HG03378 (cell line): ENCODE measurements at regions not wholly inside any gene's neighbourhood (a gene's known extent, or its start where the extent isn't known, plus 50 kb on each side); places are given as distances from the start of the nearest gene placed in this dataset.

Experiments used
- ATAC-seq: cut with Tn5 transposase; IDR thresholded peaks from one replicate; pipeline ENCODE4 v1.9.1; 2021; ENCODE audit warnings: mild to moderate bottlenecking, moderate library complexity; ENCODE audit not compliant: unreplicated experiment

DNA sequence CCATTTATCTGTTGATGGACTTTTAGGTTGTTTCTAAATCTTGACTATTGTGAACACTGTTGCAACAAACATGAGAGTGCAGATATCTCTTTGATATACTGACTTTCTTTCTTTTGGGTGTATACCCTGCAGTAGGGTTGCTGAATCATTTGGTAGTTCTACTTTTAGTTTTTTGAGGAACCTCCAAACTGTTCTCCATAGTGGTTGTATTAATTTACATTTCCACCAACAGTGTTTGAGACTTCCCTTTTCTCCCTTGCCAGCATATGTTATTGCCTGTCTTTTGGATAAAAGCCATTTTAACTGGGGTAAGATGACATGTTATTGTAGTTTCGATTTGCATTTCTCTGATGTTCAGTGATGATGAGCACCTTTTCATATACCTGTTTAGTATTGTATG, 330.0 kb downstream of the DDX10 start:
- no peak for ATAC-seq

- no peak for ATAC-seq
Measured at GRCh38 chr11:108997826-108998225, 333.0 kb downstream of the DDX10 start.

GRCh38 chr11:109000531-109000930, 335.7 kb downstream of the DDX10 start:
- no peak for ATAC-seq

DNA sequence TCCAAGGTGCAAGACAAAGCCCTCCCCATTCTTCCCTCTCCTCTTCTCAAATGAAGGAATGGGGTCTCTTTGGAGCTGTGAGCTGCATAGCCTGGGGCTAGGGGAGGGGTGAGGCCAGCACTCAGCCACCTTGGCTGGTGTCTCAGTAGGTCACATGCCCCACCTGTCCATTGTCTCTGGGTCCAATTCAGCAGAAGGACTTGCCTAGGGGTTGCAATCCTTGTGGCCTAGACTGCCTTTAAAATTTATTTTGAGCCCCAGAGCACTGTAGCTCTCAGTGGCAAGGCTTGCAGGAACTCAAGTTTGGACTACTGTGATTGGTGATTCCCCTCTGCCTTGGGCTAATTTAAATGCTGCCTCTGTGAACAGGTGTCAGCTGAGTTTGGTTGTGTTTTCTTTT, 336.7 kb downstream of the DDX10 start:
- no peak for ATAC-seq

- ATAC-seq = no peak
Measured at GRCh38 chr11:109012991-109013390, 348.1 kb downstream of the DDX10 start.

- ATAC-seq = no peak
Measured at GRCh38 chr11:109015283-109015682, 350.4 kb downstream of the DDX10 start.

DNA sequence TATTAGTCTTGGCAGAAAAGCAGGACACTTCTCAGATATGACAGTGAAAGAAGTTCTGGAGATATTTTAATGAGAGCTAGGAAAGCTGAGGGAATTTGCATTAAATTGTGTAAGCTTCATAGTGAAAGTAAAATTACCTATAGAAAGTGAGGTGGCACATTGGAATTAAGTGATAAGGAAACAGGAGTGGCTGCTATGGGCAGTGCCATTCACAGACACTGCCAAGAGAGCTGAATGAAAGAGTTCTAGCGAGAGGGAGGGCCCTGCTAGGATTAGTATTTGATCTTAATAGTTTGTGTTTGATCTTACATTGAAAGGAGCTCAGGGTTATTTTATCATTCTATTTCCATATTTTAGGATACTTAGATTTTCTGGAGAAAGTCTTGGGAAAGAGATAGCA, 351.9 kb downstream of the DDX10 start:
- no peak for ATAC-seq

GRCh38 chr11:109017489-109017888, 352.6 kb downstream of the DDX10 start:
- no peak for ATAC-seq

DNA sequence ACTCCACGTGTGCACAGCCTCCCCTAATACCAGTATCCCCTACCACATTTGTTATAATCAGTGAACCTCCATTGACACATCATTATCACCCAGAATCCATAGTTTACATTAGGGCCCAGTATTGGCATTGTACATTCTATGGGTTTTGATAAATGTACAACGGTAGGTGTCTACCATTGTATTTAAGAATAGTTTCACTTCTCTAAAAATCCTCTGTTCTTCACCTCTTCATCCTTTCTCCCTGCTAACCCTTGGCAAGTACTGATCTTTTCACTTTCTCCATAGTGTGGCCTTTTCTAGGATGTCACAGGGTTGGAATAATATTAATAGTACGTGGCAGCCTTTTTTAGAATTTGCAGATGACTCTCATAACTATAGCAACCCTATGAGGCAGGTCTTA, 353.8 kb downstream of the DDX10 start:
- no peak for ATAC-seq

DNA sequence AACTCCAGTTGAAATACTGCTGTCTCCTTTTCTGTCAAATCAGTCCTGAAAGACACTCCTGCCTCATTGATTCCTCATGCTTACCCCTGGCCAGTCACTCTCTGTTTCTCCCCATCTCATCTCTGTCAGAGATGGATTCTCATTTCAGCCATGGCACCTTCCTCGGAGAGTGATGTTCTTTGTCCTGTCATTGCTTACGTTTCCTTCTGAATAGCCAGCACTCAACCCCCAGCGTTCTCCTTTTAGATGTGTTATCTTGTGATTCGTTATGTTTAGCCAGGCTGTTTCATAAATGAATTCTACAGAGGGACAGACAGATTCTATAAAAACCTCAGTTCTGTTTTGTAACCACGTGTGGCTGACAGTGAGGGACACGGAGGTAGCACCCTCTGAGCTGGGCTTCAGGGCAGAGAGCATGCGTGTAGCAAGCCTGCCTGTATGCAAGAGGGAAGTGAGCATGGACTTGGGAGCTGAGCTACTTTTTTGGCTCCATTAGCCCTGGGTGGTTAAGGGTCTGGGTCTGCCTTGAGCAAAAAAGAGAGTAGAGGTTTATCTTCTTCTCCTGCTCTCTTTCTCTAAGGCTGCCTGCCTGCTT, 354.6 kb downstream of the DDX10 start:
- no peak for ATAC-seq

DNA sequence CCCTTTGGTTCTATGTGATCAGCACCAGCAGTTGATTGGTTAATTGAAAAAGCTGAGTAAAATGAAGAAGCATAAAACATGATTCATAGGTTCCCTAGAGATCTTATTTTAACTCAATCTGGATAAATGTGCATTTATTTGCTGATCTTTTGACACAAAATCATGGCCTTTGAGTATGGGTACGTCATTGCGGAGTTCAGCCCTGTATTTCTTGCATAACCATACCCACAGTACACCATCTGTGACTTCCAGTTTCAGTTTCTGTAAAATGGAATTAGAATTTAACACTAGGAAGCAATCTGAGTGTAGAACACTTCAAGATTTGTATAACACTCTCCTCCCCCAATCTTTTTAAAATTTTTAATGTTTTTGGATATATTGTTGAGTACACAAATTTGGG, 358.2 kb downstream of the DDX10 start:
- no peak for ATAC-seq

- no peak for ATAC-seq
Measured at GRCh38 chr11:109026891-109027489, 362.1 kb downstream of the DDX10 start.

- ATAC-seq = no peak
Measured at GRCh38 chr11:109027851-109028250, 363.0 kb downstream of the DDX10 start.

DNA sequence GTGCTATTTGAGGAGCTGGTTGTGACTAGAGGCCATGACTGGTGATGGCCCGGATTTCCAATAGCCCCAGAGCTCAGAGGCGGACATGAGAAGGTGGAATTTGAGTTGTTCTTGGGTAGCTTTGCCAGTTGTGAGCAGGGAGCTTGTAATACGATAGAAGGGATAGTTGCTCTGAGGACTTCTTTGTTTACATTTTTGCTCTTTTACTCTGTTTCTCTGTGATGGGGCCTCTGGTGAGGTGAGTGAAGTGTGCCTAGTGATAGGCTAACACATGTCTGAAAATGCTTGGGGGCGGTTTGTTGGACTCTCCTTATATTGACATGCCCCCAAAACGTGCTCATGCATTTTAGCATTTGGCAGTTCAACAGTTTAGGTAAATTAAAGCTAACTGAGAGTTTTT, 365.1 kb downstream of the DDX10 start:
- ATAC-seq = no peak

- no peak for ATAC-seq
Measured at GRCh38 chr11:109033627-109034338, 368.9 kb downstream of the DDX10 start.

- no peak for ATAC-seq
Measured at GRCh38 chr11:109034339-109034696, 369.4 kb downstream of the DDX10 start.

DNA sequence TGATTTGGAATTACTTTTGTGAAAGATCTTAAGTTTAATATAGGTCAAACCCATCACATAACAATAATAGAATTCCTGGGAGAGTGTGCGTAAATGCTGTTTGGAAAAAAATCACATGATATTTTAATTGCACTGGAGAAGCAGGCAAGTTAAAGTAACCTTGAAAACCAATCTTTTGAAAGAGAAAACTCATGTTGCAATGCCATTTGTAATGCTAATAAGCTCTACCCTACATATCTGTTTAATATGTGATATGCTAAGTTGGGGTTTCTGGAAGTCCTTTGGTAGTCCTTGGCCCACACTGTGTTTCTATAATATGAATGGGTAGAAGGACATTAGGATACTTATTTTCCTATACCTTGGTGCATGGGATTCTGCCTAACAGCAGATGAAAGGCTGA, 370.4 kb downstream of the DDX10 start:
- no peak for ATAC-seq

DNA sequence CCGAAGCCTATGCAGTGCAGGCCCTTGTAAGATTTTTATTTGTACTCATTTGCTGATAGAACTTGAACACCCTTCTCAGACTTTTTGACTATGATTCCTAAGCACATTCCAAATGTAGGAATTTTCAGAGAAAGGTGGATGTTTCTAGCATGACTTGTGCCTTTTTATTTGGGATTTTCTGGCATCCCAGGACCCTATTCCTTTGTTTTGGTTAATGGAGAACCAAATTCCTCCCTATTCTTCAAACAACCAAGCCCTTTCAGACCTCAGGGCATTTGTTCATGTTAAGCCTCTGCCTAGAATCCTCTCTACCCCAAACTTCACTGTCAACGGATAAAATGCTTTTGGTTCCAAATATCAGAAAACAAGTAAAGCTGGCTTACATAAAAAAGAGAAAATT, 371.1 kb downstream of the DDX10 start:
- no peak for ATAC-seq

DNA sequence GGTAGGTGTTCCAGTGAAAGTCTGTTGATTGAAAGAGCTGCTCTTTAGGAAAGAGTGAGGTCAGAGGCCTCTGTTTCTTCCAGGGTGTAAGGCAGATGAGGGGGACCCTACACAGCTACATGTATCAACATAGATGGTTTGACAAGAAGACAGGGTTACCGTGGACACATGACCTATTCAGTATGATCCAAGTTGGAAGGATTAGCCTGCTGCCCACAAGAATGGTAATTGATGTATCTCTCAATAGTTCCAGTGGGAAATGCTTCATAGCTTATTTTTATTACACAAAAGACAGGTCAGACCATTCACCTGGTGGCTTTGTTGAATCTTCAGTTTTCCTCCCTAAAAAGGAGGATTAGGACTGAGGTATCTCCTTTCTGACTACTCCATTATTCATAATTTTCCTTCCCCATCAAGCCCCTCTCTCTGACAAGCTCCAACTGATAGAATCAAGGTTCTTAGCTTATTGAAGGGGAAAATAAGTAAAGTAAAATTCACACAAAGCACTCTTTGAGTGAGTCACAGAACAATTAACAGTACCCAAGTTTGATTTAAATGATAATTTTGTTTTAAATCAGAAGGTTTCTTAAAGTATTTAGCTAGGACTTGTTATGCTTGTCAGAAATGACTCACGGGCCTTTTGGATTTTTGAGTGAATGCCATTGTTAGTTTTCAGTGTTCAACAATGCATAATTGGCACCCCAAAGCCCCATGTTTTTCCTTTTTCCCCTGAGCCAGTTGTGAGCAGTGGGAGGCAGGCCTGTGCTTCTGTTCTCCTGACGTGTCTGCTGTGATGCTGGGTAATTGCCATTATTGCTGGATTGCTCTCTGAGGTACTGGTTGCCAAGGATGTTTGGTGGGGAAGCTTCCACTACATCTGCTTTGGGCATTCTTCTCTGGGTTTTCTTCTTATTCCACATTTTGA, 373.2 kb downstream of the DDX10 start:
- ATAC-seq = no peak

GRCh38 chr11:109039611-109040010, 374.7 kb downstream of the DDX10 start:
- no peak for ATAC-seq

DNA sequence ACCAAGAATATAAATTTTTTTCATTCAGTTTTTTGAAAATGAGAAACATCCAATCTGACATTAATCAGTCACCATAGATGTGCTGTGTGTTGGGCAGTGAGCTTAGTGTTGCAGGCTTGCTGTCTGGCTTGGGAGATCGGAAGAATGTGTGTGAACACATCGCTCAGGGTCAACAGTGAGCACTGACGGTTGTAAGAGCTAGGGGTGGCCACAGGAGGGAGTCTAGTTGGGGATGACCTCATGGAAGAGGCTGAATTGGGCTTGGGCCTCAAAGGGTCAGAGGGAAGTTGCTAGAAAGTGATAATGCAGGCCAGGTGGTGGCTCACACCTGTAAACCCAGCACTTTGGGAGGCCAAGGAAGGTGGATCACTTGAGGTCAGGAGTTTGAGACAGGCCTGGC, 375.4 kb downstream of the DDX10 start:
- ATAC-seq = no peak

DNA sequence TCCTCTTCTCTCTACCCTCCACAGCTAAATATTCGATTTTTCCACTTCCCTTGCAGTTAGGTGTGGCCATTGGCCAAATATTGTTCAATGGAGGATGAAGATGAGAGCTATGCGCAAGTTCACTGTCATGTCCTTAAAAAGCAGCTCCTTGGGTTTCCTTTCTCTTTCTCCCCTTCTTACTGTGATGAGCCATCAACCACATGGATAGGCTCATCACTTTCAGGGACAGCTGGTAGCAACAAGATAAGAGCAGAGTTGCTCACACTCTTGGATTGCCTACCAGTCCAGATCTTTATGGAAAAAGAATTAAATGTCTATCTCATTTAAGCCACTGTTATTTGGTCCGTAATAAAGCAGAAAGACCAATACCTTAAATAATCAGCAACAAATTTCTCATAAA, 377.0 kb downstream of the DDX10 start:
- ATAC-seq = no peak
